ENCODE measurements at regions not wholly inside any gene's neighbourhood (a gene's known extent, or its start where the extent isn't known, plus 50 kb on each side); places are given as distances from the start of the nearest gene placed in this dataset.

DNA sequence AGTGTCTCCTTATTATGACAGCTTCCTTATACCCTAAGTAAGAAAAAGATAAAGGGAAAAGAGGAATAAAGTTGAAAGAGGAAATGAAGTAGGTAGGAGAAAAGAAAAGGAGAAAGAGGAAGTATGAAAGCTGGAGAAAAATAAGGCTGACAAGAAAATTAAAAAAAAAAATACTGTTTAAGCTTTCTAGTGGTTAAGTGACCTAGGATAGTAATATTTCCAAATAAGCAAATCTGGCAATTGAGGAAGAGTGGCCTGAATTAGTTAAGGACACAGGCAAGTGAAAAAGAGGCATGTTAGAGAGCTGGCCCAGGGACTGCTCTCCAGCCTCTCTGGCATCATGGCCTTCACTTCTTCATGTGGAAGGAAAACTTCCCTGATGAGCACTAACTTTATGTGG lies 76.5 kb upstream of the ADGRF1 start:
- TF ChIP-seq, protein P1, sequence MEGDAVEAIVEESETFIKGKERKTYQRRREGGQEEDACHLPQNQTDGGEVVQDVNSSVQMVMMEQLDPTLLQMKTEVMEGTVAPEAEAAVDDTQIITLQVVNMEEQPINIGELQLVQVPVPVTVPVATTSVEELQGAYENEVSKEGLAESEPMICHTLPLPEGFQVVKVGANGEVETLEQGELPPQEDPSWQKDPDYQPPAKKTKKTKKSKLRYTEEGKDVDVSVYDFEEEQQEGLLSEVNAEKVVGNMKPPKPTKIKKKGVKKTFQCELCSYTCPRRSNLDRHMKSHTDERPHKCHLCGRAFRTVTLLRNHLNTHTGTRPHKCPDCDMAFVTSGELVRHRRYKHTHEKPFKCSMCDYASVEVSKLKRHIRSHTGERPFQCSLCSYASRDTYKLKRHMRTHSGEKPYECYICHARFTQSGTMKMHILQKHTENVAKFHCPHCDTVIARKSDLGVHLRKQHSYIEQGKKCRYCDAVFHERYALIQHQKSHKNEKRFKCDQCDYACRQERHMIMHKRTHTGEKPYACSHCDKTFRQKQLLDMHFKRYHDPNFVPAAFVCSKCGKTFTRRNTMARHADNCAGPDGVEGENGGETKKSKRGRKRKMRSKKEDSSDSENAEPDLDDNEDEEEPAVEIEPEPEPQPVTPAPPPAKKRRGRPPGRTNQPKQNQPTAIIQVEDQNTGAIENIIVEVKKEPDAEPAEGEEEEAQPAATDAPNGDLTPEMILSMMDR (IDR thresholded peaks at IDR 0.05) = no peak
- TF ChIP-seq POLR2A (IDR thresholded peaks at IDR 0.05) = no peak
- no peak for TF ChIP-seq POLR2AphosphoS5 (IDR thresholded peaks at IDR 0.05)
- no peak for TF ChIP-seq EP300 (IDR thresholded peaks at IDR 0.05)
